ENCODE measurements at regions not wholly inside any gene's neighbourhood (a gene's known extent, or its start where the extent isn't known, plus 50 kb on each side); places are given as distances from the start of the nearest gene placed in this dataset.

DNA sequence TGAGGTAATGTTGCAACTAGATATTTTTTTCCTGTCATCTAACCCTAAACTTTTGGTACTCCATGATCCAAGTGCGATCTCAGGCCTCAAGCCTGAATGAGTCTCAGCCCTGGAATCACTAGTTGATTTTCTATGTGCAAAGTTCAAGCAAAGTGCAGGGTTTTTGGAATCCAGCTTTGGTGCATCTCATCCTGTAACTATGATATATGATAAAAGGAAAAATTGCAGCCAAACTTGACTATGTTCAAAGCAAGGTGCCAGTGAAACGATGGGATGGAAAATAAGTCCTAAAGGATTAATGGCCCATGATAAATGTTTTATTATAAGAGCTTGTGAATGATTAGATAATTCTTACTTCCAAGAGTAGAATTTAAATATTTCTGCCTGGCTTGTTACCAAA, 78.9 kb upstream of the NT5C1B start:
- Histone ChIP-seq H3K27ac (ENCODE audit: insufficient read depth, low read depth, low read length) (no peak overlapping the region), H2AFZ (ENCODE audit: low read depth, low read length) (no peak overlapping the region), H3K79me2 (ENCODE audit: control insufficient read depth, insufficient read depth, low read length) (no peaks in the 10 kb centered on the region), H3K4me3 (replicated peaks in 1 of 3; ENCODE audit: insufficient read depth in 1 of 3, low read depth in 1 of 3, low read length in 3 of 3) (no peak overlapping the region), H3K4me1 (ENCODE audit: control insufficient read depth, extremely low read depth, insufficient read depth, low read length) (no peaks in the 10 kb centered on the region), H4K20me1 (replicated peaks; ENCODE audit: control insufficient read depth, extremely low read depth, insufficient read depth, low read length) (no peaks in the 10 kb centered on the region), H3K4me2 (ENCODE audit: insufficient read depth, low read length) (no peak overlapping the region), H3K9ac (replicated peaks; ENCODE audit: extremely low read depth, insufficient read depth, low read length) (no peak overlapping the region), H3K9me3 (replicated peaks; ENCODE audit: control insufficient read depth, insufficient read depth, low read length) (no peaks in the 10 kb centered on the region), H3K36me3 (ENCODE audit: control insufficient read depth in 2 of 2, extremely low read depth in 1 of 2, insufficient read depth in 2 of 2, low read length in 2 of 2) (no peaks in the 10 kb centered on the region), H3K9me1 (replicated peaks; ENCODE audit: control insufficient read depth, extremely low read depth, insufficient read depth, low read length) (no peaks in the 10 kb centered on the region), H3K27me3 (ENCODE audit: control insufficient read depth in 2 of 2, insufficient read depth in 2 of 2, low read length in 2 of 2) (no peaks in the 10 kb centered on the region)
- BruUV-seq (replicated peaks), result no TSS peak
- dilution Hi-C loops (cut with MboI; ENCODE audit: extremely low pct_ligation_motif_present, low sequenced_read_pairs) (no loop called here), intact Hi-C loops (cut with micrococcal nuclease) (no loop called here)
- ChIA-PET CTCF (no interaction called here), POLR2A (no interaction called here)
- TF ChIP-seq FOS (IDR thresholded peaks at IDR 0.05; ENCODE audit: borderline replicate concordance, insufficient read depth, low read length), result no peak
- TF ChIP-seq, protein P1, sequence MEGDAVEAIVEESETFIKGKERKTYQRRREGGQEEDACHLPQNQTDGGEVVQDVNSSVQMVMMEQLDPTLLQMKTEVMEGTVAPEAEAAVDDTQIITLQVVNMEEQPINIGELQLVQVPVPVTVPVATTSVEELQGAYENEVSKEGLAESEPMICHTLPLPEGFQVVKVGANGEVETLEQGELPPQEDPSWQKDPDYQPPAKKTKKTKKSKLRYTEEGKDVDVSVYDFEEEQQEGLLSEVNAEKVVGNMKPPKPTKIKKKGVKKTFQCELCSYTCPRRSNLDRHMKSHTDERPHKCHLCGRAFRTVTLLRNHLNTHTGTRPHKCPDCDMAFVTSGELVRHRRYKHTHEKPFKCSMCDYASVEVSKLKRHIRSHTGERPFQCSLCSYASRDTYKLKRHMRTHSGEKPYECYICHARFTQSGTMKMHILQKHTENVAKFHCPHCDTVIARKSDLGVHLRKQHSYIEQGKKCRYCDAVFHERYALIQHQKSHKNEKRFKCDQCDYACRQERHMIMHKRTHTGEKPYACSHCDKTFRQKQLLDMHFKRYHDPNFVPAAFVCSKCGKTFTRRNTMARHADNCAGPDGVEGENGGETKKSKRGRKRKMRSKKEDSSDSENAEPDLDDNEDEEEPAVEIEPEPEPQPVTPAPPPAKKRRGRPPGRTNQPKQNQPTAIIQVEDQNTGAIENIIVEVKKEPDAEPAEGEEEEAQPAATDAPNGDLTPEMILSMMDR (IDR thresholded peaks at IDR 0.05; ENCODE audit: extremely low read depth in 1 of 2, insufficient read depth in 1 of 2, low read depth in 1 of 2, low read length in 2 of 2), result no peak
- TF ChIP-seq, protein P2, sequence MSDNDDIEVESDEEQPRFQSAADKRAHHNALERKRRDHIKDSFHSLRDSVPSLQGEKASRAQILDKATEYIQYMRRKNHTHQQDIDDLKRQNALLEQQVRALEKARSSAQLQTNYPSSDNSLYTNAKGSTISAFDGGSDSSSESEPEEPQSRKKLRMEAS (IDR thresholded peaks at IDR 0.05; ENCODE audit: insufficient read depth, insufficient read length), result no peak
- no peak for TF ChIP-seq POLR2AphosphoS5 (IDR thresholded peaks at IDR 0.05; ENCODE audit: insufficient read depth, low read depth, low read length)
- TF ChIP-seq GATA2 (IDR thresholded peaks at IDR 0.05; ENCODE audit: insufficient read depth, insufficient read length, low read depth, low read length), result no peak
- TF ChIP-seq MYC (IDR thresholded peaks at IDR 0.05; ENCODE audit: low read depth, low read length), result no peak
- DNase-seq (ENCODE audit: low read depth, low spot score), result no peak
- no peak for FAIRE-seq

DNA sequence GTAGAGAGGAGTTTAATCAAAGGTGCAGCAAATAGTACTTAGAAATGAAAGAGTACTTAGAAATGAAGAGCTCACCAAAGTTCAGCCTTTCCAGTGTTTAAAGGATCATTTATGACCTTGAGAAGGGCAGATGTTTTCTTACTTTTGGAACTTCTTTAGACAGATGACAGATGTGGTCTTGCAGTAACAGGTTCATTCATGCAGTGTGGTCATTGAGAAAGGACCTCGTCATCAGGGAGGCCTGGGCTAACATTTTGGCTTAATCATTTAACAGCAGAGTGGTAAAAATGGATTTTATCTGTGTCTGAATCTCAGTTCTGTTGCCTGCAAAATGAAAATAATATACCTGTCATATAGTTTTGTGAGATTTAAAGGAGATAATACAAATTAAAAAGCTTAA, 75.1 kb upstream of the NT5C1B start:
- BruUV-seq (replicated peaks), result no TSS peak
- H3K79me2 ChIP-seq (ENCODE audit: control insufficient read depth, insufficient read depth, low read length), result no peaks in the 10 kb centered on the region
- CTCF ChIA-PET, result no interaction called here
- H3K27ac ChIP-seq (ENCODE audit: insufficient read depth, low read depth, low read length), result no peak overlapping the region
- no peak overlapping the region for H3K4me3 ChIP-seq (replicated peaks in 1 of 3; ENCODE audit: insufficient read depth in 1 of 3, low read depth in 1 of 3, low read length in 3 of 3)
- H4K20me1 ChIP-seq (replicated peaks; ENCODE audit: control insufficient read depth, extremely low read depth, insufficient read depth, low read length), result no peaks in the 10 kb centered on the region
- no peak overlapping the region for H3K9ac ChIP-seq (replicated peaks; ENCODE audit: extremely low read depth, insufficient read depth, low read length)
- no peak overlapping the region for H2AFZ ChIP-seq (ENCODE audit: low read depth, low read length)
- H3K9me1 ChIP-seq (replicated peaks; ENCODE audit: control insufficient read depth, extremely low read depth, insufficient read depth, low read length), result no peaks in the 10 kb centered on the region
- TF ChIP-seq POLR2A (IDR thresholded peaks at IDR 0.05; ENCODE audit: low read depth, low read length) (no peak), GATA2 (IDR thresholded peaks at IDR 0.05; ENCODE audit: insufficient read depth, insufficient read length, low read depth, low read length) (no peak)
- no peaks in the 10 kb centered on the region for H3K4me1 ChIP-seq (ENCODE audit: control insufficient read depth, extremely low read depth, insufficient read depth, low read length)
- intact Hi-C loops (cut with micrococcal nuclease) (no loop called here), dilution Hi-C loops (cut with MboI; ENCODE audit: extremely low pct_ligation_motif_present, low sequenced_read_pairs) (no loop called here)
- no peaks in the 10 kb centered on the region for H3K36me3 ChIP-seq (ENCODE audit: control insufficient read depth in 2 of 2, extremely low read depth in 1 of 2, insufficient read depth in 2 of 2, low read length in 2 of 2)
- POLR2A ChIA-PET, result no interaction called here
- no peak for DNase-seq (ENCODE audit: low read depth, low spot score)
- no peaks in the 10 kb centered on the region for H3K9me3 ChIP-seq (replicated peaks; ENCODE audit: control insufficient read depth, insufficient read depth, low read length)
- no peaks in the 10 kb centered on the region for H3K27me3 ChIP-seq (ENCODE audit: control insufficient read depth in 2 of 2, insufficient read depth in 2 of 2, low read length in 2 of 2)
- FAIRE-seq, result no peak
- no peak overlapping the region for H3K4me2 ChIP-seq (ENCODE audit: insufficient read depth, low read length)

Measured in endothelial cell of umbilical vein (primary cell).